ENCODE measurements at regions not wholly inside any gene's neighbourhood (a gene's known extent, or its start where the extent isn't known, plus 50 kb on each side); places are given as distances from the start of the nearest gene placed in this dataset.

- DNase-seq (ENCODE audit: low read depth): no peak
Observed at GRCh38 chr1:223486932-223487886, 94.0 kb downstream of the CCDC185 start.

DNA sequence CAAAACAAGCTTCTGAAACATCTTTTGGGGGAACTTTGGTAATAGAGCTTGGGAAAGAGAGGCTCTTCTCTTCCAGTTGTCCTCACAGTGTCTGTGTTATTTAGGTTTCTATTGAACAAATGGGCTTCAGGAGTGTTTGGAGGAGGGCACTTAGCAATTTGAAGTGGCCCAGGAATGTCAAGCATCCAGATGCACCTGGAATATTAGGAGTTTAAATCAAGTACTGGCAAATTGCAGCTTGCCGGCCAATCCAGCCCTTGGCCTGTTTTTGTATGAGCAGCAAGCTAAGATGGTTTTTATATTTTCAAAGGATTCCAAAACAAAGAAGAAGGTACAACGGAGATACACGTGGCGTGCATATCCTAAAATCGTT, 94.7 kb downstream of the CCDC185 start:
- no peak for DNase-seq (ENCODE audit: low read depth)

- no peak for DNase-seq (ENCODE audit: low read depth)
Observed at GRCh38 chr1:223489439-223489838, 96.2 kb downstream of the CCDC185 start.

GRCh38 chr1:223490256-223490655, 97.0 kb downstream of the CCDC185 start:
- no peak for DNase-seq (ENCODE audit: low read depth)
